ENCODE measurements at regions not wholly inside any gene's neighbourhood (a gene's known extent, or its start where the extent isn't known, plus 50 kb on each side); places are given as distances from the start of the nearest gene placed in this dataset.

DNA sequence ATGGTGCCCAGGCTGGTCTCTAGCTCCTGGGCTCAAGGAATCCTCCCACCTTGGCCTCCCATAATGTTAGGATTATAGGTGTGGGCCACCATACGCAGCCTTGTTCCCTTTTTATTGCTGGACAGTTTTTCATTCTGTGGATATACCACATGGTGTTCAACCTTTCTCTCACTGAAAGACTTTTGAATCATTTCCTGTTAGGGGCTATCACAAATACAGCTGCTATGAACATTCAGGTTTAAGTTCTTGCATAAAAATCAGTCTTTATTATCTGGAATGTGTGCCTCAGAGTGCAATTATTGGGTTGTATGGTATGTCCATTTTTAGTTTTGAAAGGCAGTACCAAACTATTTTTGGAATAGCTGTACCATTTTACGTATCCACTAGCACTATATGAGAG lies 647.2 kb downstream of the LIG4 start:
- intact Hi-C loops (cut with micrococcal nuclease), result no loop called here

DNA sequence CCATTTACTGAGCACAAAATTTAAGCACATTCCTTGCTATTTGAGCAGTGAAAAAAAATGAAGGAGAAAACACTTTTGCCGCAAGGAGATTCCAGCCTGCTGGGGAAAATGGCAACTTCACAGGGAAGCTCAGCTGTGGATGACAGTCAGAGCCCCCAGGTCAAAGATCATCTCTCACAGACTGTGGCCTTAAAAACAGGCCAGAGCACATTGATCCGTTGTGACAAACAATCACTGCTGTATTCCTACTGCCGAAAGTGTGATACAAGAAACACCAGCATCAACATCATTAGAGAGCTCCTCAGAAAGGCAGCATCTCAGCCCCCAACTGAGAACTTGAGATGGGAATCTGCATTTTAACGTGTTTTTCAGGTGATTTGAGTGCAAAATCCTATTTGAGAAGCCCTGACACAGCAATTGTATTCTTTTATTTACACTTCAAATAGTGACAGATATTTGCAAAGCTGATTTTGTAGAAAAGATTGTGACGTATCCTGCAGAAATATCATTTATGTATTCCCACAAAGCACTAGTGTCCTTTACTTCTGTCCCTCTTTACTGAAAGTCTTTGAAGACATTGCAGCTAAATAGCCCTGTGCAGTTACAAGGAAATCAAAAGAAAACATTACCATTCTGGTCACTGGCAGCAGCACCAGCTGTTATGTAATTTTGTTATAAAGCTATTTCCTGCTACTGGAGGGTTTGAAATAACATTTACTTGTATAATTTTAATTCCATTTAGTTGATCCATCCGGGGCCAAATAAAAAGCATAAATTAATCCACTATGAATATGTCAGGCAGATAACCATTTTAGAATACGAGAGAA lies 652.0 kb downstream of the LIG4 start:
- no peaks in the 10 kb centered on the region for H3K27me3 ChIP-seq (ENCODE audit: low read length)
- no peak for ATAC-seq
- H3K4me1 ChIP-seq (ENCODE audit: insufficient read depth, low read length), result no peaks in the 10 kb centered on the region
- CTCF ChIA-PET, result no interaction called here
- intact Hi-C loops (cut with micrococcal nuclease), result no loop called here
- no TSS peak for BruUV-seq (replicated peaks)
- H3K9me2 ChIP-seq (replicated peaks; ENCODE audit: low read length), result no peaks in the 10 kb centered on the region
- TF ChIP-seq EZH2phosphoT487 (IDR thresholded peaks at IDR 0.05; ENCODE audit: borderline replicate concordance, low read length) (no peak), EZH2 (IDR thresholded peaks at IDR 0.05; ENCODE audit: low read length, unreplicated experiment) (no peak)
- TF ChIP-seq, protein P1, sequence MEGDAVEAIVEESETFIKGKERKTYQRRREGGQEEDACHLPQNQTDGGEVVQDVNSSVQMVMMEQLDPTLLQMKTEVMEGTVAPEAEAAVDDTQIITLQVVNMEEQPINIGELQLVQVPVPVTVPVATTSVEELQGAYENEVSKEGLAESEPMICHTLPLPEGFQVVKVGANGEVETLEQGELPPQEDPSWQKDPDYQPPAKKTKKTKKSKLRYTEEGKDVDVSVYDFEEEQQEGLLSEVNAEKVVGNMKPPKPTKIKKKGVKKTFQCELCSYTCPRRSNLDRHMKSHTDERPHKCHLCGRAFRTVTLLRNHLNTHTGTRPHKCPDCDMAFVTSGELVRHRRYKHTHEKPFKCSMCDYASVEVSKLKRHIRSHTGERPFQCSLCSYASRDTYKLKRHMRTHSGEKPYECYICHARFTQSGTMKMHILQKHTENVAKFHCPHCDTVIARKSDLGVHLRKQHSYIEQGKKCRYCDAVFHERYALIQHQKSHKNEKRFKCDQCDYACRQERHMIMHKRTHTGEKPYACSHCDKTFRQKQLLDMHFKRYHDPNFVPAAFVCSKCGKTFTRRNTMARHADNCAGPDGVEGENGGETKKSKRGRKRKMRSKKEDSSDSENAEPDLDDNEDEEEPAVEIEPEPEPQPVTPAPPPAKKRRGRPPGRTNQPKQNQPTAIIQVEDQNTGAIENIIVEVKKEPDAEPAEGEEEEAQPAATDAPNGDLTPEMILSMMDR (conservative IDR thresholded peaks at IDR 0.05; ENCODE audit: low read depth, low read length), result no peak
- DNase-seq, result no peak
- H3K36me3 ChIP-seq (ENCODE audit: low read depth, low read length), result no peaks in the 10 kb centered on the region
- H2AFZ ChIP-seq (ENCODE audit: low read length), result no peak overlapping the region
- H3K4me3 ChIP-seq (ENCODE audit: low read length), result no peak overlapping the region
- H3F3A ChIP-seq (ENCODE audit: low read length, unreplicated experiment), result no peaks in the 10 kb centered on the region
- no peaks in the 10 kb centered on the region for H3K9me3 ChIP-seq (ENCODE audit: low read length)
- POLR2A ChIA-PET (ENCODE audit: unreplicated experiment), result interaction anchor here (0.6 kb wide), 1 partner anchor 38 kb away, joined by 4 read pairs; no protein-coding TSS in a partner anchor
- H3K4me2 ChIP-seq (ENCODE audit: low read length), result no peak overlapping the region
- H4K20me1 ChIP-seq (ENCODE audit: low read length), result no peaks in the 10 kb centered on the region
- H3K9ac ChIP-seq (ENCODE audit: low read length), result no peak overlapping the region
- no peak overlapping the region for H3K27ac ChIP-seq (ENCODE audit: low read length)
- no peaks in the 10 kb centered on the region for H3K79me2 ChIP-seq (ENCODE audit: low read length)

More for the DNA sequence above, 647.2 kb downstream of the LIG4 start:
- H3K4me2 ChIP-seq (ENCODE audit: low read length), result no peak overlapping the region
- H3K9me2 ChIP-seq (replicated peaks; ENCODE audit: low read length), result no peaks in the 10 kb centered on the region
- no peak for DNase-seq
- TF ChIP-seq, protein P1 (conservative IDR thresholded peaks at IDR 0.05; ENCODE audit: low read depth, low read length), result no peak
- TF ChIP-seq EZH2phosphoT487 (IDR thresholded peaks at IDR 0.05; ENCODE audit: borderline replicate concordance, low read length) (no peak), EZH2 (IDR thresholded peaks at IDR 0.05; ENCODE audit: low read length, unreplicated experiment) (no peak)
- no peak overlapping the region for H3K27ac ChIP-seq (ENCODE audit: low read length)
- no peak overlapping the region for H3K9ac ChIP-seq (ENCODE audit: low read length)
- POLR2A ChIA-PET (ENCODE audit: unreplicated experiment), result no interaction called here
- H3K4me1 ChIP-seq (ENCODE audit: insufficient read depth, low read length), result no peaks in the 10 kb centered on the region
- no peaks in the 10 kb centered on the region for H4K20me1 ChIP-seq (ENCODE audit: low read length)
- no peaks in the 10 kb centered on the region for H3K79me2 ChIP-seq (ENCODE audit: low read length)
- no peaks in the 10 kb centered on the region for H3F3A ChIP-seq (ENCODE audit: low read length, unreplicated experiment)
- H3K9me3 ChIP-seq (ENCODE audit: low read length), result no peaks in the 10 kb centered on the region
- ATAC-seq, result no peak
- no peak overlapping the region for H3K4me3 ChIP-seq (ENCODE audit: low read length)
- CTCF ChIA-PET, result no interaction called here
- H2AFZ ChIP-seq (ENCODE audit: low read length), result no peak overlapping the region
- BruUV-seq (replicated peaks), result no TSS peak
- no peaks in the 10 kb centered on the region for H3K27me3 ChIP-seq (ENCODE audit: low read length)
- H3K36me3 ChIP-seq (ENCODE audit: low read depth, low read length), result no peaks in the 10 kb centered on the region

GRCh38 chr13:107562203-107562602 lies 653.1 kb downstream of the LIG4 start:
- no peak for DNase-seq
- intact Hi-C loops (cut with micrococcal nuclease), result no loop called here
- Histone ChIP-seq H4K20me1 (ENCODE audit: low read length) (no peaks in the 10 kb centered on the region), H2AFZ (ENCODE audit: low read length) (no peak overlapping the region), H3K36me3 (ENCODE audit: low read depth, low read length) (no peaks in the 10 kb centered on the region), H3K4me1 (ENCODE audit: insufficient read depth, low read length) (no peaks in the 10 kb centered on the region), H3K4me2 (ENCODE audit: low read length) (no peak overlapping the region), H3K9me2 (replicated peaks; ENCODE audit: low read length) (no peaks in the 10 kb centered on the region), H3K27ac (ENCODE audit: low read length) (no peak overlapping the region), H3K4me3 (ENCODE audit: low read length) (no peak overlapping the region), H3F3A (ENCODE audit: low read length, unreplicated experiment) (no peaks in the 10 kb centered on the region), H3K9ac (ENCODE audit: low read length) (no peak overlapping the region), H3K79me2 (ENCODE audit: low read length) (no peaks in the 10 kb centered on the region), H3K9me3 (ENCODE audit: low read length) (no peaks in the 10 kb centered on the region), H3K27me3 (ENCODE audit: low read length) (no peaks in the 10 kb centered on the region)
- CTCF ChIA-PET, result no interaction called here
- no TSS peak for BruUV-seq (replicated peaks)
- TF ChIP-seq, protein P1 (conservative IDR thresholded peaks at IDR 0.05; ENCODE audit: low read depth, low read length), result no peak
- no peak for TF ChIP-seq EZH2phosphoT487 (IDR thresholded peaks at IDR 0.05; ENCODE audit: borderline replicate concordance, low read length)
- ATAC-seq, result no peak
- POLR2A ChIA-PET (ENCODE audit: unreplicated experiment), result no interaction called here

Data from PC-3 (cell line).